ENCODE measurements at regions not wholly inside any gene's neighbourhood (a gene's known extent, or its start where the extent isn't known, plus 50 kb on each side); places are given as distances from the start of the nearest gene placed in this dataset.

GRCh38 chr5:66306105-66306843, 162.2 kb downstream of the SREK1 start:
- DNase-seq (ENCODE audit: low read depth in 2 of 2), result no peak

GRCh38 chr5:66306844-66307315, 162.8 kb downstream of the SREK1 start:
- DNase-seq (ENCODE audit: low read depth in 2 of 2), result no peak

- no peak for DNase-seq (ENCODE audit: low read depth in 2 of 2)
Observed at GRCh38 chr5:66307647-66308241, 163.6 kb downstream of the SREK1 start.

GRCh38 chr5:66312266-66312665, 168.2 kb downstream of the SREK1 start:
- DNase-seq (ENCODE audit: low read depth in 2 of 2), result no peak

GRCh38 chr5:66315784-66316183, 171.7 kb downstream of the SREK1 start:
- no peak for DNase-seq (ENCODE audit: low read depth in 2 of 2)

GRCh38 chr5:66322786-66323528, 178.9 kb downstream of the SREK1 start:
- DNase-seq (ENCODE audit: low read depth in 2 of 2), result no peak

GRCh38 chr5:66323529-66323895, 179.4 kb downstream of the SREK1 start:
- no peak for DNase-seq (ENCODE audit: low read depth in 2 of 2)

- no peak for DNase-seq (ENCODE audit: low read depth in 2 of 2)
Observed at GRCh38 chr5:66324357-66324756, 180.3 kb downstream of the SREK1 start.

GRCh38 chr5:66326276-66326675, 182.2 kb downstream of the SREK1 start:
- no peak for DNase-seq (ENCODE audit: low read depth in 2 of 2)

- no peak for DNase-seq (ENCODE audit: low read depth in 2 of 2)
Observed at GRCh38 chr5:66327008-66327407, 182.9 kb downstream of the SREK1 start.

GRCh38 chr5:66329078-66329477, 185.0 kb downstream of the SREK1 start:
- no peak for DNase-seq (ENCODE audit: low read depth in 2 of 2)

GRCh38 chr5:66333192-66333591, 189.1 kb downstream of the SREK1 start:
- DNase-seq (ENCODE audit: low read depth in 2 of 2), result no peak

- DNase-seq (ENCODE audit: low read depth in 2 of 2), result no peak
Observed at GRCh38 chr5:66337626-66338226, 193.6 kb downstream of the SREK1 start.

GRCh38 chr5:66338828-66339227, 194.7 kb downstream of the SREK1 start:
- no peak for DNase-seq (ENCODE audit: low read depth in 2 of 2)

- no peak for DNase-seq (ENCODE audit: low read depth in 2 of 2)
Observed at GRCh38 chr5:66339896-66340295, 195.8 kb downstream of the SREK1 start.

GRCh38 chr5:66340786-66341185, 196.7 kb downstream of the SREK1 start:
- DNase-seq (ENCODE audit: low read depth in 2 of 2), result no peak

GRCh38 chr5:66342341-66342880, 198.3 kb downstream of the SREK1 start:
- DNase-seq (ENCODE audit: low read depth in 2 of 2), result no peak

- no peak for DNase-seq (ENCODE audit: low read depth in 2 of 2)
Observed at GRCh38 chr5:66343370-66344071, 199.4 kb downstream of the SREK1 start.

GRCh38 chr5:66344544-66344943, 200.4 kb downstream of the SREK1 start:
- DNase-seq (ENCODE audit: low read depth in 2 of 2), result no peak

- no peak for DNase-seq (ENCODE audit: low read depth in 2 of 2)
Observed at GRCh38 chr5:66345281-66345680, 201.2 kb downstream of the SREK1 start.

- DNase-seq (ENCODE audit: low read depth in 2 of 2), result no peak
Observed at GRCh38 chr5:66346869-66347268, 202.8 kb downstream of the SREK1 start.

All from stimulated activated CD8-positive, alpha-beta memory T cell treated with anti-CD3 and anti-CD28 coated beads, Interleukin-15, amount 100 ng/mL, for 48 hours (primary cell).